RCC 7860 (cell line): ENCODE measurements at regions not wholly inside any gene's neighbourhood (a gene's known extent, or its start where the extent isn't known, plus 50 kb on each side); places are given as distances from the start of the nearest gene placed in this dataset.
"Not testable (repeated sequence)": the region's sequence is repeated elsewhere in the genome, so short reads cannot be mapped to it uniquely, and the experiment has no call there.

Source experiments
- DNase-seq: peaks from one replicate; pipeline ENCODE4 v3.0.0-alpha.2; 2015; ENCODE audit warnings: low spot score
- FAIRE-seq: peaks from 2 replicates; lab custom pipeline; 2012; peaks lifted over from hg19 to GRCh38; lab: Jason Lieb, UNC

DNA sequence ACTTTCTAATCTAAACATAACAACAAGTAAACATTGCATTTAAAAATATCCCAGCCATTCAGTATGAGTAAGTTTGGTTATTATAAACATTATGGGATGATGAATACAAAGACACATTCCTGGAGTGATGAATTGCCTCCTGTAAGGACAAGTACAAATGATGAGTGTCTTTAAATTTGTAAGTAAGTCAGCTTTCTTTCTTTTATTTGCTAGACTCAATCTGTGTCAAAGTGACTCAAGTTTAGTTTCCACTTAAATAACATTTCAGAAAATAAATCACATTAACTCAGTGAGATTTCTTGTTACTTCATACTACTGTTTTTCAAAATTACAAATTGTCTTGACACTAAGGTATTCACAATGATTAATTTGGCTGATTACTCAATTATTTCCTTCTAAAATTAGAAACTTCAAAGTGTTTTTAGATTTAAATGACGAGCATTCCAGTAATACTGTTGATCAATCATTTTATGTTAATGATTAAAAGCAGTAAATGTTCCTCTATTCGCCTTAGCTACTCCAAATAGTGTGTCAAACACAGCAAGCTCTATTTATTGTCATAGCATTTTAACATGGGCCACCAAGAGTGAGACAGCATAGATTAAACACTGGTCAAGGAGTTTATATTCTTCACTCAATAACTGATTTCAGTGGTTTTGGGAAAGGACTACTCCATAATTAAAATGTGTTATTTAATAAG, 658.0 kb upstream of the MDGA2 start:
- FAIRE-seq (no peak), DNase-seq (no peak)

DNA sequence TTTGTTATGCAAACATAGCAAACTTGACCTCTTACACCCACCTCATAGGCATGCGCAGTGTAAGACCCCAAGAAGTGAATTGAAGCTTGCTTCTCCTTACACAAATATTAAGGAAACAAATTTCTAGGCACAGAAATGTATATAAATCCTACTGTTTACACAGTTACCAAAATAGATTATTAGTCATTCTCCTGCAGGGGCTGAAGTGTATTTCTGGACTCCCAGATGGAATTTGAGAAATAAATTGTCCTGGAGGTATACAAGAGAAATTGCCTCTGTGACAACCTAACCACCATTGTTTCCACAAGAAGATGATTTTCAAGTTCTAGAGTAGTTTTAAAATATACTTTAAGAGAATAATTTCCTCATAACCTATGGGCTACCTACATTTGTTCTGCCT, 656.0 kb upstream of the MDGA2 start:
- FAIRE-seq, result no peak

DNA sequence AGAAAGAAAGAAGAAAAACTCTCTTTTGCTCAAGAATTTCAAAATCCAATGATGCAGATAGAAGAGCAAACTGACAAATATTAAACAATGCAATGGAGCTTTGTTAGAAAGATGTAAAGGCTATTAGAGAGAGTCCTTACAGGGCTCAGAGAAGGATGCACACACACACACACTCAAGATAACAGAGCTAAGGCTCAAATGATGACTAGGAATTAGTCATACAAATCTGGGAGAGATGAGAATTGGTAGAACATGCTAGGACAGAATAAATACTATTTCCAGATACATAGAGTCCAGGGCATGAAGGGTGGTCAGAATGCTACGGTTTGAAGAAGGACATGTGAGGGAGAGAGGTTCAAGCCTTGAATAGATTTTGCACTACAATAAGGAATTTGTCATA, 650.1 kb upstream of the MDGA2 start:
- peak; percentile 49 for FAIRE-seq

More for the DNA sequence above, 656.0 kb upstream of the MDGA2 start:
- no peak for DNase-seq

DNA sequence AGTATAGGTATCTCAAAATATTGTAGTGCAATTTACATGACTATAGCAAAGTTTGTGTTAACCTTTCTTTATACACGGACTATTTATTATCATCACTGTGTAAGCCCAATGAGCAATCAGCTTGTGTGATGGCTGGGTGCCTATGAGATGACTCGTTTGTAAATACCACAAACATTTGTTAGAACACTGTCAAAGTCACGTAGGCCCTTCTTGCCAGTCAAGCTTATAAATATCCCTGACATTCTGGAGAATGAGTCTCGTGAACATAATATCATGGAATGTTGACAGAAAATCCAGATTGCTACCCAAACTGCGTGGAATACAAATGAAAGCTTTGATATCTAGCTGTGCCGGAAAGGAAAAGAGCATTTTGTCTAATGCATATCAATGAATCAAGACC, 648.3 kb upstream of the MDGA2 start:
- FAIRE-seq, result peak; percentile 81
- peak; percentile 72 for DNase-seq

More for the DNA sequence above, 650.1 kb upstream of the MDGA2 start:
- DNase-seq, result peak; percentile 55

DNA sequence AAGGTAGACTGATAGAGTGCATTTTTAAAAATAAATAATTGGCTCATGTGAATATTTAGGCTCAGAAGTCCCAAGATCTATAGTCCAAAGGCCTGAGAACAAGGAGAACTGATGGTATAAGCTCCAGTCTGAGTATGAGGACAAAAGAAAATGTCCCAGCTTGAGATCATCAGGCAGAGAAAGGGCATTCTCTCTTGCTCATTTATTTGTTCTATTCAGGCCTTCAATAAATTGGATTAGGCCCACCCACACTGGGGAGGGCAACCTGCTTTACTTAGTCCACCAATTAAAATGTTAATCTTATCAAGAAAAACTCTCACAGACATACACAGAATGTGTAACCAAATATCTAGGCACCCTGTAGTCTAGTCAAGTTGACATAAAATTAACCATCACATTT, 644.4 kb upstream of the MDGA2 start:
- FAIRE-seq (no peak), DNase-seq (no peak)

DNA sequence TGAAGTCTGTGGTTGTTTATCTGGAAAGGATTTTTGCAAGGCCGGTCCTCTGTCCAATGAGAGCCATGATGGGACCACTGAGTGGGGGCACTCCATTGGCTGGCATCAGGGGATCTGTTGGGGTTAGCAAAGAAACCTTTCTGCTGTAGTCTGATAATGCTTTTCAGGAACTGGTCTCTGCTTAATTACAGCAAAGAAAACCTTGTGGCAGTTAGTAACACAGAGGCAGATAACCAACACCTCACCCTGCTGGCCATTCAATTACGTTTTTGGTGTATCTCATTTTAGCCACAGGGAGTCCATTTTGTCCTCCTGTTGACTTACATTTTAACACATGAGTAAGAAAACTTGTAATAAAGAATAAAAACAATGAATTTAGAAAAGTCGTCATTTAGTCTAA, 629.3 kb upstream of the MDGA2 start:
- DNase-seq, result no peak
- FAIRE-seq, result no peak

DNA sequence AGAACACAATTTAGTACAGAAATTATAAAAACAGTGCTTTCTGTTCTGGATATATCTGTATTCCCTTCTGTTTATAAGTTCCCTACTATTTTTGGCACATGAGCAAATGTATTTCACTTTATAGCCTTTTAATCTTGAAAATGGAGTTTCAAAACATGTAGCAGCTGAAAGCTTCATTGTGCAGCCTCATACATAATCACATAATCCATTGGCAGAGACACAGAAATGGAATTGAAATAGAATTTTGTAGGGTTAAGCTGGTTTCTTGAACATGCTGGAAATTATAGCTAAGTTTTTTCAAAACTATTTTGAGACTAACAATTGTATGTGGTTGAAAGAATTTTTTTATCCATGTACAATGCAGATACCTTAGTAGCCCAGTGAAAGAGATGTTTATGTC, 614.3 kb upstream of the MDGA2 start:
- DNase-seq, result no peak
- no peak for FAIRE-seq

DNA sequence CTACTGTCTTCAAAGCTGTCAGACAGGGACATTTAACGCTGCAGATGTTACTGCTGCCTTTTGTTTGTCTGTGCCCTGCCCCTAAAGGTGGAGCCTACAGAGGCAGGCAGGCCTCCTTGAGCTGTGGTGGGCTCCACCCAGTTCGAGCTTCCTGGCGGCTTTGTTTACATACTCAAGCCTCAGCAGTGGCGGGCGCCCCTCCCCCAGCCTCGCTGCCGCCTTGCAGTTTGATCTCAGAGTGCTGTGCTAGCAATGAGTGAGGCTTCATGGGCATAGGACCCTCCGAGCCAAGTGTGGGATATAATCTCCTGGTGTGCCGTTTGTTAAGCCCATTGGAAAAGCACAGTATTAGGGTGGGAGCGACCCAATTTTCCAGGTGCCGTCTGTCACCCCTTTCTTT, 609.8 kb upstream of the MDGA2 start:
- DNase-seq, FAIRE-seq: not testable (repeated sequence)

DNA sequence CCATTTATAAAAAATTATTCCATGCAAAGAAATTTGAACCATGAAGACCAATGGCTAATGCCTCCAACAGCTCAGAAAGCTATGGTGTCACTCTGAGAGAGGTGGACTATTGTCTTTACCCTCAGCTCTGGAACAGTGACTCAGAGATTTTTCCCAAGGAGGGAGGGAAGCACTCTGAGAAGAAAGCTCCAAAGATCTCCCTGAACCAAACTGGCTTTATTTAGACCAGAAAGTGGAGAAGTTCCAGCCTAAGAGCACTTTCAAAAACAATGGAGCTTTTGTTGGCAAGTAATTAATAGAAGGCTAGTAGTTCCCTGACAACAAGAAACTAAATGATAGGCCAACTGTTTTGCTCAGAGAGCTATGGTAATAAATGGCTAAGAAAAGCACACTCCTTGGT, 599.9 kb upstream of the MDGA2 start:
- DNase-seq (no peak), FAIRE-seq (no peak)

DNA sequence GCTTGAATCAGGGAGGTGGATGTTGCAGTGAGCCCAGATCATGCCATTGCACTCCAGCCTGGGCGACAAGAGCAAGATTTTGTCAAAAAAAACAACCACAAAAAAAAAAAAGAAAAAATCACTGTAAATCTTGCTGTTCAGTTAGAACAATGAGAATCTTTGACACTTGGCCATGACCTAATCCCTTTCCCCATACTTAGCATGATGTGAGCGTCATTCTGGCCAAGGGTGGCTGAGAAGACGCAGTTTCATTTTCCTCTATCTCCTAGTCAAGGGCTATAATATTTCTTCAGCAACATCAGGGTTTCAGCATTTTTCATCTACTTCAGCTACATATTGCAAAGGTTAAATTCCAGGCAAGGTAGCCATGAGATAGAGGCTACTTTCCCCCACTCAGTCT, 599.4 kb upstream of the MDGA2 start:
- DNase-seq (no peak), FAIRE-seq (no peak)

DNA sequence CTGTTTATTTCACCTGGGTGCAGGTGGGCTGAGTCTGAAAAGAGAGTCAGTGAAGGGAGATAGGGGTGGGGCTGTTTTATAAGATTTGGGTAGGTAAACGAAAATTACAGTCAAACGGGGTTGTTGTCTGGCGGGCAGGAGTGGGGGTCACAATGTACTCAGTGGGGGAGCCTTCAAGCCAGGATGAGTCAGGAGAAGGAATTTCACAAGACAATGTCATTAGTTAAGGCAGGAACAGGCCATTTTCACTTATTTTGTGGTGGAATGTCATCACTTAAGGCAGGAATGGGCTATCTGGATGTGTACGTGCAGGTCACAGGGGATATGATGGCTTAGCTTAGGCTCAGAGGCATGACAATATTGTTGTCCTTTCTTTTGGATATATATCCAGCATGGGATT, 592.5 kb upstream of the MDGA2 start:
- not testable (repeated sequence) for FAIRE-seq, DNase-seq

DNA sequence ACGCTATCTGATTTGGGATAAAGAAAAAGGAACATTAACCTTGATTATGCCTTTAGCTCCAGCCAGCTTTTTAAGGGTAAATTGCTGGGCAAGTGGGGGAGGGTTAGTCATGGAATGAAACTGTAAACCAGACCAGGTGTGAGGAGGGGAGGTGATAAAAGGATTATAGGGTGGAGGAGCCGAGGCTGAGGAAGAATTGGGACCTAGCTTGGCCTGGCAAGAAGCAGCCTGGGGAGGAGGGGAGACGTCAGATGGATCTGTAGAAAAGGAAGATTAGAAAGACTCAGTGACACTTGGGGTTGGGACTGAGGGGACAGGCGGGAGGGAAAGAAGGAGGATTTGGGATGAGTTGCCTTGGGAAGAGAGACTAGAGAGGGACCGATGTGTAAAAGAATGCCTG, 590.8 kb upstream of the MDGA2 start:
- not testable (repeated sequence) for DNase-seq, FAIRE-seq

DNA sequence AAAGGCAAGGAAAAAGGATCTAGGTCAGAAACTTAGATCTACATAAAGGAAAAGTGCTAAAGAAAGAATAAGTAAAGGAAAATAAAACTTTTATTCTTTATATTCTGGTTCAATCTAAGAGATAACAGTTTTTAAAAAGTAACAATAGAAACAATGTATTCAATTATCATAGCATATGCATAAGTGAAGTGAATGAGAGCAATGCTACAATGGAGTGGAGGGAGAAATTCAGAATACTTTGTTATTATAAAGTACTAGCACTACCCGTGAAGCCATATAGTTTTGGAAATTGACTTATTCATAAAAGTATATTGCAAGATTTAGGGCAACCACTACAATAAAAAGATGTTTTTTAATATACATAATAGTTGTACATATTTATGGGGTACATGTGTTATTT, 586.0 kb upstream of the MDGA2 start:
- FAIRE-seq, result no peak
- DNase-seq, result no peak

DNA sequence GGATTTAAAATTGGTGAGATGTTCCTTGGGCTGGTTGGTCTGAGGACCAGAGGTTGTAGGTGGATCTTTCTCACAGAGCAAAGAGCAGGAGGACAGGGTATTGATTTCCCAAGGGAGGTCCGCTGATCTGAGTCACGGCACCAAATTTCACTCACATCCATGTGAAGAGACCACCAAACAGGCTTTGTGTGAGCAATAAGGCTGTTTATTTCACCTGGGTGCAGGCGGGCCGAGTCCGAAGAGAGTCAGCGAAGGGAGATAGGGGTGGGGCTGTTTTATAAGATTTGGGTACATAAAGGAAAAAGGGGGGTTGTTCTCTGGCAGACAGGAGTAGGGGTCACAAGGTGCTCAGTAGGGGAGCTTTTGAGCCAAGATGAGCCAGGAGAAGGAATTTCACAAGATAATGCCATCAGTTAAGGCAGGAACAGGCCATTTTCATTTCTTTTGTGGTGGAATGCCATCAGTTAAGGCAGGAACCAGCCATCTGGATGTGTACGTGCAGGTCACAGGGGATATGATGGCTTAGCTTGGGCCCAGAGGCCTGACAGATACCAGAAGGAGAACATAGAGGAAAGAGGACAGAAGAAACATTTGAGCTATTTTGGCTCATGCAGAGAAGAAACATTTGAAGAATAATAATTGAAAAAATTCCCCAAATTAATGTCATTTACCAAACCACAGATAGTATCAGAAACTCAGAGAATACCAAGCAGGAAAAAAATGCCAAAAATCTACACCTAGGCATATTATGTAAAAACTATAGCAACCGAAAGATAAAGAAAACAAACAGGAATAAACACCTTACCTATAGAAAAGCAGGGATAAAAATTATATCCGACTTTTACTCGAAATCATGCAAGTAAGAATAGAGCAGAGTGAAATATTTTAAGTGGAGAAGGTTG, 585.2 kb upstream of the MDGA2 start:
- not testable (repeated sequence) for DNase-seq, FAIRE-seq

DNA sequence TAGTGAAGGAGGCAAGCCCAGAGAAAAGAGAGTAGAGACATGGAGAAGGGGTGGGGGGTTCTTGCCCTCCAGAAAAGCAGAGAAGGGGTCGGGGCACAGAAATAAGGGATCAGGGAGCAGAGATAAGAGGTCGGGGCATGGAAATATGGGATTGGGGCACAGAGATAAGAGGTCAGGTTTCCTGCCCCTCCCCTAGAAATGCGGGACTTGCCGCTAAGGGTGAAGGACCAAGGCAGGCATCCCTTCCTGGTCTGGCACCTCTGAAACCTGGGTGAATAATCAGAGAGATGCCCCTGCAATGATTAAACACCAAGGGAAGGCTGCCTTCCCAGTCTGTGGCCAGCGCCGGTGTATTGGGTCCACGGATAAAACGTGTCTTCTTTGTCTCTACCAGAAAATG, 584.5 kb upstream of the MDGA2 start:
- not testable (repeated sequence) for DNase-seq, FAIRE-seq

DNA sequence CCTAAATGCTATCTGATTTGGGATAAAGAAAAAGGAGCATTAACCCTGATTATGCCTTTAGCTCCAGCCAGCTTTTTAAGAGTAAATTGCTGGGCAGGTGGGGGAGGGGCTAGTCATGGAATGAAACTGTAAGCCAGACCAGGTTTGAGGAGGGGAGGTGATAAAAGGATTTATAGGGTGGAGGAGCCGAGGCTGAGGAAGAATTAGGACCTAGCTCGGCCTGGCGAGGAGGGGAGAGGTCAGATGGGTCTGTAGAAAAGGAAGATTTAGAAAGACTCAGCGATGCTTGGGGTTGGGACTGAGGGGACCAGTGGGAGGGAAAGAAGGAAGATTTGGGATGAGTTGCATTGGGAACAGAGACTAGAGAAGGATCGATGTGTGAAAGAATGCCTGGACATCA, 583.8 kb upstream of the MDGA2 start:
- DNase-seq, FAIRE-seq: not testable (repeated sequence)

DNA sequence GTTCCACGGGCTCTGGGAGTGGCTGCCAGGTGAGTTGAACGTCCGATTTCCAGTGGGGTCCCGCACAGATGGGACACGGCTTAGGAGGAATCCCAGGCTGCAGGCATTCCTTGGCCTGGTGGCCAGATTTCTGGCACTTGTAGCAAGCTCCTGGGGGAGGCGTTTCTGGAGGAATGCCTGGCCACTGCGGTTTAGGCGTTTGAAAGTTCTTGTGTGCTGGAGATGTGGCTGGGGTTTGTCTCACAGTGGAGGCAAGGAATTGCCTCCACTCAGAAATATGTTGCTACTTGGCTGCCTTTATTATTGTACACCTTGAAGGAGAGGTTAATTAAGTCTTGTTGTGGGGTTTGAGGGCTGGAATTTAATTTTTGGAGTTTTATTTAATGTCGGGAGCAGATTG, 583.3 kb upstream of the MDGA2 start:
- DNase-seq, FAIRE-seq: not testable (repeated sequence)

DNA sequence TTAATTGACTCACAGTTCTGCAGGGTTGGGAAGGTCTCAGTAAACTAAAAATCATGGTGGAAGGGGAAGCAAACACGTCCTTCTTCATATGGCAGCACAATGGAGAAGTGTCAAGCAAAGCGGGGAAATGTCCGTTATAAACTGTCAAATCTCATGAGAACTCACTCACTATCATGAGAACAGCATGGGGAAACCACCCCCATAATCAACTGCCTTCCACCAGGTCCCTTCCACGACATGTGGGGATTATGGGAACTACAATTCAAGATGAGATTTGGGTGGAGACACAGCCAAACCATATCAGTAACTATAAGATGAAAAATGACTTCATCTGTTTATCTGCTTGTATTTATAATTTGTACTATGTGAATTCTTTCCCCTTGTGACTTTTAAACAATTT, 577.6 kb upstream of the MDGA2 start:
- DNase-seq, result no peak
- FAIRE-seq, result no peak

DNA sequence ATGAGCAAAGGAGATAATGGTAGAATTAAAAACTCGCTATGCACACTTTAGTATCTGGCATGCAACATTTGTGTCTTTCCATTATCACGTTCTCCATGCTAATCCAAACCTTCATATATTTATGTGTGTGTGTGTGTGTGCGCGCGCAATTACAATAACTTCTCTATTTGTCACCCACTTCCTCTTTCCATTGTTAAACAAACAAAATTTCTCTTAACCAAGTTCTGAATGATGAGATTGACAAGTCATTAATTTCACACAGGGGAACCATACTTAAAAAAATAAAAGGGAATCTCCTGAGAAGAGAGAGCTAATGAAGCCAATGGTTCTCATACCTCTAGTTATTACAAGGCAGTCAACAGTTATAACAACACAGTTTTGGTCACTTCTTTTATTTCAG, 575.9 kb upstream of the MDGA2 start:
- DNase-seq (no peak), FAIRE-seq (no peak)

DNA sequence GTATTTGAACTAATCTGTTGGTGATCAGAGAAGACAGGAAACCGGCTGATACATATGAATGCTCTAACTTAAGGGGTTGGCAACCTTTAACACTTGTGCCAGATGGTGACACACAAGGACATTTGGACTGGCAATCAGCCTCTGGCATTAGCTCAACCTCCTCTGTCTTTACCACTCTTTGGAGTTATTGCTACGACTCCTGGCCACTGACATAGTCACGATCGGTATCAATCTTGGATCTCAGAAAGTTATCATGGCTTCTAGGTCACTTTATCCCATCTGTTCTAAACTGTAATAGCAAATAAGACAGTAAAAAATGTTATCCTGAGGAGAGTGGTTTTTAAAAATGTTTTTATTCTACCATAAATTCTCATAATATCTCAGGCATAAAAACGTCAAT, 575.2 kb upstream of the MDGA2 start:
- DNase-seq (no peak), FAIRE-seq (no peak)

DNA sequence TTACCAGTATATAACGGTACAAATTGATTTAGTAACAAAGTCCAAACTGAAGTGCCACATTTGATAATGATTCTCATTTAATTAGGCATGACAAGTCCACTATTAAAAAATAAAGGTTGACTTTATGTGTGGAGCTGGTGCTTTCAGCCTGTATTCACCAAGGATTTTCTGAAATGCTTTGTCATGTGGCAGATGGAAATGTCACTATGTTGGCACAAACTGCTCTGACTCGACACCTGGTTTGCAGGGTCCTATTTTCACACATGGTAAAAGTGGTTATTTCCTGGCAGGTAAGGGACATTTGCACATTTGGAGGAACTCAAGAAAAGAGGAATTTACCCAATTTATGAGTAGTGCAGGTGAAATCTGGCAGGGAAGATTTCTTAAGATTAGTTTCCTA, 572.6 kb upstream of the MDGA2 start:
- DNase-seq (no peak), FAIRE-seq (no peak)

DNA sequence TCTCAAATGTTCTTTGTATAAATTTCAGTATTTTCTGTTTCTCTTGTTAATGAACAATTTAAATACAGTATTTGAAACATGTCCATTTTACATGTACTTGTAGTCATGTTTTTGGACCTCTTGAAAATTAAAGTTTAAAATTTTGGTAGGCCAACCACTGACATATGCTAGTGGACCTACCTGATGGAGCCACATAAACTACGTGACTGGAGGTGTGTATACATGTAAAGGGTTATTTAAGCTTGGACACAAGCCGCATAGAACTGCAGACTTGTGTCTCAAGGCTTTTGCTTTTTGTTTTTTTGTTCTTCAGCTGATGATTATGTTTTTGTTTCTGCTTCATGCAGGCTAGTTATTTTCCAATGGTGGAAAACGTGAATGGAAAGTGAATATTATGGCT, 568.5 kb upstream of the MDGA2 start:
- FAIRE-seq (no peak), DNase-seq (no peak)
